ENCODE measurements at regions not wholly inside any gene's neighbourhood (a gene's known extent, or its start where the extent isn't known, plus 50 kb on each side); places are given as distances from the start of the nearest gene placed in this dataset.

DNA sequence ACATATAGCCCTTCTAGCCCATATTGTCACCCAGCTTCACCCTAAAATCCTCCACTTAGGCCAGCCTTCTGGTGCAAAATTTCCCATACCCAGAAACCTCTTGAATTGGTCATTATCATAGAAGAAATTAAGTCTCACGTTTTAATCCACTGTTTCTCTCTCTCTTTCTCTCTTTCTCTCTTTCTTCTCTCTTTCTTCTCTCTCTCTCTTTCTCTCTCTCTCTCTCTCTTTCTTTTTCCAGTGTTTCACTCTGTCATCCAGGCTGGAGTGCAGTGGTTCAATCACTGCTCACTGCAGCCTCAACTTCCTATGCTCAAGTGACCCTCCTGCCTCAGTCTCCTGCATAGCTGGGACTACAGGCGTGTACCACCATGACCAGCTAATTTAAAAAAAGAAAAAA is 363.4 kb downstream of the TMEM167A start:
- CTCF ChIA-PET (ENCODE audit: low intra/inter-chr PET ratio), result no interaction called here
- intact Hi-C loops (cut with micrococcal nuclease), result no loop called here
- in situ Hi-C loops (cut with MboI), result no loop called here

DNA sequence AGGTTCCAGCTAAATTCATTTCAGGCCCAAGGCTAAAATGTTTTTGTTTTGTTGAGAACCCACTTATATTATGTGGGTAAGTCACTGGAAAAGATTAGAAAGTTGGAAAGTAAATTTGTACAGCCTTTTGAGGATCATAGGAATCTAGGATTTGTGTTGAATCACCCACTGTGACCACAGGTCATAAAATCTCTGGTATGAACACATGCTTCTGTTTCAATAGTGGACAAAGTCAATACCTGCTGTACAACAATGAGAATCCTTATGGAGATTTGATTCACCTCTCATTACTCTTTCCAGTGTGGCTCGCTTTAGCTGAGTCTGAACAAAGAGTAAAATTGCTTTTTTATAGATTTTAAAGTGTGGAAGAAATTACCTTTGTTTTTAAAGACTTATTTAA is 369.5 kb downstream of the TMEM167A start:
- WGBS (ENCODE audit: insufficient coverage, low coverage, missing lambda C conversion rate), result 0% methylated on average over 1 of the region's 1 CpG
- H3K9me3 ChIP-seq (replicated peaks; ENCODE audit: control insufficient read depth, insufficient read depth, low read depth, low read length), result no peaks in the 10 kb centered on the region
- ChIA-PET CTCF (ENCODE audit: low intra/inter-chr PET ratio) (no interaction called here), POLR2A (no interaction called here)
- ATAC-seq (no peak), FAIRE-seq (no peak), DNase-seq (ENCODE audit: extremely low read depth in 1 of 4, low spot score in 3 of 4) (no peak)
- H3K27ac ChIP-seq (ENCODE audit: extremely low read depth, low read depth, low read length), result no peak overlapping the region
- H3K27me3 ChIP-seq (ENCODE audit: control insufficient read depth in 2 of 2, insufficient read depth in 2 of 2, low read length in 2 of 2), result no peaks in the 10 kb centered on the region; a peak in 2 of 5 replicates
- intact Hi-C loops (cut with micrococcal nuclease), result no loop called here
- H3K4me1 ChIP-seq (replicated peaks in 1 of 2; ENCODE audit: control insufficient read depth in 2 of 2, insufficient read depth in 2 of 2, low read length in 2 of 2), result no peaks in the 10 kb centered on the region
- H3K36me3 ChIP-seq (ENCODE audit: control insufficient read depth, insufficient read depth, low read length), result no peaks in the 10 kb centered on the region
- BruUV-seq (replicated peaks), result no TSS peak
- H3K9ac ChIP-seq (ENCODE audit: insufficient read depth in 1 of 2, low read depth in 2 of 2, low read length in 2 of 2), result no peak overlapping the region
- H4K20me1 ChIP-seq (replicated peaks; ENCODE audit: control insufficient read depth, insufficient read depth, low read length), result no peaks in the 10 kb centered on the region
- in situ Hi-C loops (cut with MboI), result no loop called here
- no peak overlapping the region for H2AFZ ChIP-seq (ENCODE audit: low read depth, low read length)
- H3K79me2 ChIP-seq (ENCODE audit: control insufficient read depth, insufficient read depth, low read length), result no peaks in the 10 kb centered on the region
- no peaks in the 10 kb centered on the region for H3K9me1 ChIP-seq (ENCODE audit: control insufficient read depth, insufficient read depth, low read length)
- no peak overlapping the region for H3K4me3 ChIP-seq
- H3K4me2 ChIP-seq (ENCODE audit: insufficient read depth, low read length), result no peak overlapping the region
- TF ChIP-seq EHMT2 (IDR thresholded peaks at IDR 0.05), result no peak
- TF ChIP-seq ZNF133 (CRISPR knock-in tag; IDR thresholded peaks at IDR 0.05), result no peak
- TF ChIP-seq NFXL1 (CRISPR knock-in tag; IDR thresholded peaks at IDR 0.05), result no peak
- no peak for TF ChIP-seq HINFP (tag; conservative IDR thresholded peaks at IDR 0.05; ENCODE audit: low read depth)

More for the DNA sequence above, 363.4 kb downstream of the TMEM167A start:
- no TSS peak for BruUV-seq (replicated peaks)
- FAIRE-seq, result no peak
- ATAC-seq, result no peak
- no peaks in the 10 kb centered on the region for H3K9me1 ChIP-seq (ENCODE audit: control insufficient read depth, insufficient read depth, low read length)
- 0% methylated on average over 2 of the region's 2 CpGs for WGBS (ENCODE audit: insufficient coverage, low coverage, missing lambda C conversion rate)
- no peak overlapping the region for H3K4me2 ChIP-seq (ENCODE audit: insufficient read depth, low read length)
- H3K4me3 ChIP-seq, result no peak overlapping the region
- H3K9me3 ChIP-seq (replicated peaks; ENCODE audit: control insufficient read depth, insufficient read depth, low read depth, low read length), result no peaks in the 10 kb centered on the region
- no peak overlapping the region for H2AFZ ChIP-seq (ENCODE audit: low read depth, low read length)
- no peak for DNase-seq (ENCODE audit: extremely low read depth in 1 of 4, low spot score in 3 of 4)
- H3K27ac ChIP-seq (ENCODE audit: extremely low read depth, low read depth, low read length), result no peak overlapping the region
- POLR2A ChIA-PET, result no interaction called here
- no peaks in the 10 kb centered on the region for H3K36me3 ChIP-seq (ENCODE audit: control insufficient read depth, insufficient read depth, low read length)
- H4K20me1 ChIP-seq (replicated peaks; ENCODE audit: control insufficient read depth, insufficient read depth, low read length), result no peaks in the 10 kb centered on the region
- no peak for TF ChIP-seq ZNF134 (CRISPR knock-in tag; conservative IDR thresholded peaks at IDR 0.05)
- TF ChIP-seq MCM3 (IDR thresholded peaks at IDR 0.05), result no peak
- TF ChIP-seq SREBF2 (CRISPR knock-in tag; IDR thresholded peaks at IDR 0.05), result no peak
- no peaks in the 10 kb centered on the region for H3K4me1 ChIP-seq (replicated peaks in 1 of 2; ENCODE audit: control insufficient read depth in 2 of 2, insufficient read depth in 2 of 2, low read length in 2 of 2)
- no peaks in the 10 kb centered on the region for H3K79me2 ChIP-seq (ENCODE audit: control insufficient read depth, insufficient read depth, low read length)
- H3K9ac ChIP-seq (ENCODE audit: insufficient read depth in 1 of 2, low read depth in 2 of 2, low read length in 2 of 2), result no peak overlapping the region
- H3K27me3 ChIP-seq (ENCODE audit: control insufficient read depth in 2 of 2, insufficient read depth in 2 of 2, low read length in 2 of 2), result no peaks in the 10 kb centered on the region
